Esophagus squamous epithelium (tissue), 5 donors: ENCODE measurements at regions not wholly inside any gene's neighbourhood (a gene's known extent, or its start where the extent isn't known, plus 50 kb on each side); places are given as distances from the start of the nearest gene placed in this dataset.

Experiments used
- DNase-seq: peaks from one replicate; lab custom pipeline; 2025; lab: John Stamatoyannopoulos, UW
- H3K27ac ChIP-seq, 4 donors: fragments of 200-600 bp; sonication (generic); one replicate each; pipeline ENCODE4 v1.5.1; 2016 to 2019; ENCODE audit warnings: mild to moderate bottlenecking in 1 of 4
- H3K27me3 ChIP-seq, 4 donors: fragments of 200-600 bp; sonication (generic); 1 replicate in 3 of 4; 2 replicates in 1 of 4; pipeline versions ENCODE4 v1.5.1 to v1.6.0; 2017 to 2021; ENCODE audit warnings: antibody characterized with exemption in 1 of 4
- H3K36me3 ChIP-seq, 3 donors: fragments of 200-600 bp; sonication (generic); one replicate each; pipeline ENCODE4 v1.5.1; 2016 to 2019
- H3K4me1 ChIP-seq, 3 donors: fragments of 200-600 bp; sonication (generic); one replicate each; pipeline ENCODE4 v1.5.1; 2017 to 2019
- H3K4me3 ChIP-seq, 4 donors: fragments of 200-600 bp; sonication (generic); 1 replicate in 3 of 4; 2 replicates in 1 of 4; pipeline ENCODE4 v1.5.1; 2016 to 2019; ENCODE audit warnings: mild to moderate bottlenecking in 2 of 4, moderate library complexity in 1 of 4
- H3K9me3 ChIP-seq, 3 donors: fragments of 200-600 bp; sonication (generic); one replicate each; pipeline ENCODE4 v1.5.1; 2016 to 2019
- CTCF ChIP-seq, 6 experiments: fragments of 450-650 bp in 4 of 6; fragments of 200-600 bp in 2 of 6; sonication (generic) in 2 of 6; IDR thresholded peaks; one replicate each; pipeline ENCODE4 v1.5.1; 2016 to 2019; ENCODE audit warnings: antibody characterized with exemption in 6 of 6, mild to moderate bottlenecking in 4 of 6, moderate library complexity in 4 of 6
- POLR2A ChIP-seq, 4 donors: fragments of 450-650 bp; IDR thresholded peaks; one replicate each; pipeline ENCODE4 v1.6.1; 2017; ENCODE audit warnings: antibody characterized with exemption in 4 of 4, mild to moderate bottlenecking in 4 of 4, moderate library complexity in 3 of 4
- WGBS, 2 donors: methylation state at CpG; one replicate each; pipeline ENCODE4 v1.1.5; 2018; 5-methylcytosine and 5-hydroxymethylcytosine counted together
- intact Hi-C: fragments of 100-400 bp; cut with DNase I; formaldehyde crosslinking; loops from one replicate; pipeline ENCODE4 v1.15.0; 2022
- donor health status: DM: yes; HTN: yes; CAD: no.

GRCh38 chr6:10030942-10031537 is 383.8 kb downstream of the TFAP2A start:
- no peak for DNase-seq
- H3K4me3 ChIP-seq, result no peak overlapping the region
- peaks cover 0 to 11% (median 3%) of the 10 kb centered on the region in 3 donors for H3K4me1 ChIP-seq
- H3K27ac ChIP-seq, result no peak overlapping the region
- no peaks in the 10 kb centered on the region for H3K9me3 ChIP-seq
- TF ChIP-seq CTCF (IDR thresholded peaks at IDR 0.05) (peak in 4 of 6 experiments; percentile 35 to 59 (median 40)), POLR2A (IDR thresholded peaks at IDR 0.05) (no peak)
- no peaks in the 10 kb centered on the region for H3K36me3 ChIP-seq
- 73 to 76% methylated on average over 8 of the region's 8 CpGs for WGBS, 2 donors
- no peaks in the 10 kb centered on the region for H3K27me3 ChIP-seq
- intact Hi-C loops, result no loop called here

GRCh38 chr6:10028222-10028621 is 386.7 kb downstream of the TFAP2A start:
- Histone ChIP-seq H3K4me1 (peaks cover 0 to 4% (median 0%) of the 10 kb centered on the region in 3 donors), H3K9me3 (no peaks in the 10 kb centered on the region), H3K27me3 (no peaks in the 10 kb centered on the region), H3K27ac (no peak overlapping the region), H3K4me3 (no peak overlapping the region), H3K36me3 (no peaks in the 10 kb centered on the region)
- TF ChIP-seq CTCF (IDR thresholded peaks at IDR 0.05), result no peak
- TF ChIP-seq POLR2A (IDR thresholded peaks at IDR 0.05), result no peak
- intact Hi-C loops, result no loop called here
- 53 to 81% methylated on average over 4 of the region's 4 CpGs for WGBS, 2 donors
- DNase-seq, result no peak

- no peak for DNase-seq
- H3K27ac ChIP-seq, result no peak overlapping the region
- WGBS, 2 donors, result 84 to 91% methylated on average over 3 of the region's 3 CpGs
- TF ChIP-seq CTCF (IDR thresholded peaks at IDR 0.05), result no peak
- TF ChIP-seq POLR2A (IDR thresholded peaks at IDR 0.05), result no peak
- H3K27me3 ChIP-seq, result no peaks in the 10 kb centered on the region
- no peaks in the 10 kb centered on the region for H3K9me3 ChIP-seq
- H3K36me3 ChIP-seq, result no peaks in the 10 kb centered on the region
- intact Hi-C loops, result no loop called here
- no peak overlapping the region for H3K4me3 ChIP-seq
- H3K4me1 ChIP-seq, result no peaks in the 10 kb centered on the region
Measured at GRCh38 chr6:10019851-10020250, 395.0 kb downstream of the TFAP2A start.

- intact Hi-C loops, result no loop called here
- Histone ChIP-seq H3K4me3 (no peak overlapping the region), H3K27me3 (no peaks in the 10 kb centered on the region), H3K4me1 (no peaks in the 10 kb centered on the region), H3K27ac (no peak overlapping the region), H3K9me3 (no peaks in the 10 kb centered on the region), H3K36me3 (no peaks in the 10 kb centered on the region)
- 46 to 55% methylated on average over 4 to 5 of the region's 5 CpGs for WGBS, 2 donors
- TF ChIP-seq POLR2A (IDR thresholded peaks at IDR 0.05), result no peak
- TF ChIP-seq CTCF (IDR thresholded peaks at IDR 0.05), result no peak
- DNase-seq, result no peak
Measured at GRCh38 chr6:10014557-10014956, 400.3 kb downstream of the TFAP2A start.

DNA sequence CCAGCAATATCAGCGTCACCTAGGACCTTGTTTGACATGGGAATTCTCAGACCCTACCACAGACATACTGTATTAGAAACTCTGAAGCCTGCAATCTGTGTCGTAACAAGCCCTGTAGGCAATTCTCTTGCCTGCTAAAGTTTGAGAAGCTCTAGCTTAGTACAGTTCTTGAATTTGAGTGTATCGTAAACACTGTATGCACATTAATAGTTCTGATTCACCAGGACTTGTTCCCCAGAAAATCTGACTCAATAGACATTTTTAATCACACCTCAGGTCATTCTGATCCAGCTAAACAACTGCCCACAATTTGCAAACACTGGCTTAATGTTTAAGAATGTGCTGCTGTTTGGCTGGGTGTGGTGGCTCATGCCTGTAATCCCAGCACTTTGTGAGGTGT is 414.3 kb downstream of the TFAP2A start:
- no peak overlapping the region for H3K4me3 ChIP-seq
- no peaks in the 10 kb centered on the region for H3K27me3 ChIP-seq
- no peaks in the 10 kb centered on the region for H3K9me3 ChIP-seq
- no peak overlapping the region for H3K27ac ChIP-seq
- no peaks in the 10 kb centered on the region for H3K4me1 ChIP-seq
- DNase-seq, result no peak
- WGBS, 2 donors, result 67 to 74% methylated on average over 3 of the region's 3 CpGs
- intact Hi-C loops, result no loop called here
- no peaks in the 10 kb centered on the region for H3K36me3 ChIP-seq
- TF ChIP-seq CTCF (IDR thresholded peaks at IDR 0.05) (no peak), POLR2A (IDR thresholded peaks at IDR 0.05) (no peak)
